Uterus (tissue), 2 donors: ENCODE measurements at regions not wholly inside any gene's neighbourhood (a gene's known extent, or its start where the extent isn't known, plus 50 kb on each side); places are given as distances from the start of the nearest gene placed in this dataset.

Experiments used
- CTCF ChIP-seq, 4 experiments: fragments of 200-600 bp in 2 of 4; fragments of 450-650 bp in 2 of 4; sonication (generic) in 2 of 4; IDR thresholded peaks; one replicate each; pipeline ENCODE4 v1.5.1; 2016 to 2019; ENCODE audit warnings: antibody characterized with exemption in 4 of 4, mild to moderate bottlenecking in 2 of 4, moderate library complexity in 1 of 4
- POLR2A ChIP-seq, 2 donors: fragments of 450-650 bp; IDR thresholded peaks; one replicate each; pipeline ENCODE4 v1.6.1; 2016; ENCODE audit warnings: antibody characterized with exemption in 2 of 2, mild to moderate bottlenecking in 1 of 2, moderate library complexity in 1 of 2

GRCh38 chr3:159413319-159413718, 575.3 kb upstream of the IL12A start:
- TF ChIP-seq CTCF (IDR thresholded peaks at IDR 0.05) (no peak), POLR2A (IDR thresholded peaks at IDR 0.05) (no peak)
